GM21576 (cell line): ENCODE measurements at regions not wholly inside any gene's neighbourhood (a gene's known extent, or its start where the extent isn't known, plus 50 kb on each side); places are given as distances from the start of the nearest gene placed in this dataset.
"Not testable (repeated sequence)": the region's sequence is repeated elsewhere in the genome, so short reads cannot be mapped to it uniquely, and the experiment has no call there.

ENCODE experiments used
- ATAC-seq: cut with Tn5 transposase; IDR thresholded peaks from one replicate; pipeline ENCODE4 v1.9.1; 2021; ENCODE audit warnings: mild to moderate bottlenecking, moderate library complexity; ENCODE audit not compliant: unreplicated experiment

GRCh38 chr15:44817797-44818196 lies 81.5 kb downstream of the TRIM69 start:
- ATAC-seq, result not testable (repeated sequence)

GRCh38 chr15:44819331-44819987 lies 83.1 kb downstream of the TRIM69 start:
- not testable (repeated sequence) for ATAC-seq

GRCh38 chr15:44820535-44820934 lies 84.2 kb downstream of the TRIM69 start:
- ATAC-seq, result not testable (repeated sequence)

- not testable (repeated sequence) for ATAC-seq
These were observed 84.6 kb downstream of the TRIM69 start for GRCh38 chr15:44820967-44821366.

- ATAC-seq, result not testable (repeated sequence)
These were observed 88.2 kb downstream of the TRIM69 start for GRCh38 chr15:44824277-44825145.

GRCh38 chr15:44826583-44826982 lies 90.3 kb downstream of the TRIM69 start:
- not testable (repeated sequence) for ATAC-seq

- not testable (repeated sequence) for ATAC-seq
These were observed 92.0 kb downstream of the TRIM69 start for GRCh38 chr15:44828229-44828914.

GRCh38 chr15:44829150-44829549 lies 92.8 kb downstream of the TRIM69 start:
- not testable (repeated sequence) for ATAC-seq

- ATAC-seq, result not testable (repeated sequence)
These were observed 94.5 kb downstream of the TRIM69 start for GRCh38 chr15:44830692-44831408.

GRCh38 chr15:44831409-44831741 lies 95.0 kb downstream of the TRIM69 start:
- not testable (repeated sequence) for ATAC-seq

GRCh38 chr15:44832133-44832532 lies 95.8 kb downstream of the TRIM69 start:
- not testable (repeated sequence) for ATAC-seq

GRCh38 chr15:44833081-44833480 lies 96.8 kb downstream of the TRIM69 start:
- ATAC-seq, result not testable (repeated sequence)

- ATAC-seq, result not testable (repeated sequence)
These were observed 97.4 kb downstream of the TRIM69 start for GRCh38 chr15:44833761-44834160.

- not testable (repeated sequence) for ATAC-seq
These were observed 98.8 kb downstream of the TRIM69 start for GRCh38 chr15:44835082-44835481.

GRCh38 chr15:44836094-44836493 lies 99.8 kb downstream of the TRIM69 start:
- ATAC-seq, result no peak

GRCh38 chr15:44838929-44839328 lies 102.6 kb downstream of the TRIM69 start:
- not testable (repeated sequence) for ATAC-seq

GRCh38 chr15:44841762-44842161 lies 105.4 kb downstream of the TRIM69 start:
- ATAC-seq, result not testable (repeated sequence)

GRCh38 chr15:44842883-44843282 lies 106.6 kb downstream of the TRIM69 start:
- ATAC-seq, result not testable (repeated sequence)

GRCh38 chr15:44844936-44845335 lies 108.6 kb downstream of the TRIM69 start:
- not testable (repeated sequence) for ATAC-seq

GRCh38 chr15:44846156-44846555 lies 109.8 kb downstream of the TRIM69 start:
- ATAC-seq, result not testable (repeated sequence)

GRCh38 chr15:44847555-44847954 lies 108.9 kb upstream of the TERB2 start:
- not testable (repeated sequence) for ATAC-seq
